Motor neuron (in vitro differentiated cells): ENCODE measurements at regions not wholly inside any gene's neighbourhood (a gene's known extent, or its start where the extent isn't known, plus 50 kb on each side); places are given as distances from the start of the nearest gene placed in this dataset.
A peak's percentile ranks its signal among the peaks of the same experiment; 100 is the strongest.

ENCODE experiments used
- ATAC-seq, 8 experiments: fragments of 200-7000 bp; cut with Tn5 transposase; replicated peaks in 6 of 8; 2 replicates each; pipeline ENCODE4 v1.8.0; 2021; ENCODE audit warnings: mild to moderate bottlenecking in 8 of 8, moderate library complexity in 8 of 8
- H3K27ac ChIP-seq, 2 donors: fragments of 250-450 bp; sonication (Bioruptor Pico); 2 replicates each; pipeline ENCODE4 v1.9.0; 2021; ENCODE audit warnings: antibody characterized with exemption in 2 of 2, mild to moderate bottlenecking in 2 of 2, moderate library complexity in 1 of 2
- H3K4me1 ChIP-seq, 2 donors: fragments of 250-450 bp; sonication (Bioruptor Pico); replicated peaks in 1 of 2; 2 replicates each; pipeline ENCODE4 v1.6.1; 2021; ENCODE audit warnings: antibody characterized with exemption in 2 of 2, mild to moderate bottlenecking in 2 of 2, moderate library complexity in 1 of 2
- H3K4me3 ChIP-seq, 5 donors: fragments of 250-450 bp; sonication (Bioruptor Pico); 2 replicates each; pipeline ENCODE4 v1.9.0; 2021; ENCODE audit warnings: antibody characterized with exemption in 5 of 5, mild to moderate bottlenecking in 5 of 5, moderate library complexity in 4 of 5
- WGBS, 10 experiments: fragments of 450-650 bp; shearing (Covaris generic); methylation state at CpG; one replicate each; pipeline ENCODE4 v1.0.0; 2022; 5-methylcytosine and 5-hydroxymethylcytosine counted together
- in situ Hi-C, 9 experiments: fragments of 400-800 bp; cut with MboI; loops; one replicate each; pipeline ENCODE4 v1.15.0; 2021; ENCODE audit warnings: low sequenced_read_pairs in 9 of 9, low pct_unique_long_range_greater_than_20kb in 2 of 9; ENCODE audit not compliant: unreplicated experiment in 9 of 9

DNA sequence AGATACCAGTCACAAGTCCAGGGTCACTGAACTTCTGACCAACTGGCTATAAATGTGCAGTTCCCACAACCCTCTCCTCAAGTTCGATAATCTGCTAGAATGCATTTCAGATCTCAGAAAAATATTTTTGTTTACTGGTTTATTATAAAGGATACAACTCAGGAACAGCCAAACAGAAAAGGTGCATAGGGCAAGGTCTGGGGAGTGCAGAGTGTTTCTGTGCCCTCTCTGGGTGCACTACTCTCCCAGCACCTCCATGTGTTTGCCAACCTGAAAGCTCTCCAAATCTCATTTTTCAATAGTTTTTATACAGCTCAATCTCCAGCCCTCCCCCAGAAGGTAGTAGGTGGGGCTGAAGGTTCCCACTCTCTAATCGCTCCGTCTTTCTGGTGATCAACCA lies 85.2 kb downstream of the SKA1 start:
- WGBS, 10 experiments: 10 to 93% (median 82%) methylated on average over 2 to 3 of the region's 3 CpGs; no CpG with 5 or more reads in 3 of the 10 experiments
- Histone ChIP-seq H3K4me3 (no peak overlapping the region), H3K27ac (no peak overlapping the region), H3K4me1 (peaks cover 0 to 3% of the 10 kb centered on the region in 2 donors)
- ATAC-seq: no peak
- in situ Hi-C loops: no loop called here

DNA sequence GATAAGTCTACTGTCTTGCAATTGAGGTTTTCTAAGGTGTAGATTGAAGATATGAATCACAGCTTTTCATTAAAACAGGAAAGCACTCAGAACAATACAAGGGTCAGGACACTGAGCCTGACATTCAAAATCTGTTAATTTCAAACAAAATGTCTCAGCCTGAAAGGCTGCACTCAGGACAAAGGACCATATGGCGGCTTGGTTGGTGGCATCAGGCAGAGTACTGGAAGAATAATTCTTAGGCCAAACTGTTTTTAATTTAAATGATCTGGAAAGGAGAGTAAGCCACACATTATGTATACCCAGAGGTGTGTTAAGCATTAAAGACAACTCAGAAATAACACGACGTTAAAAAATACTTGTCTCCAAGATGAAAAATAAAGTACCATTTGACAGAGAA lies 85.9 kb downstream of the SKA1 start:
- WGBS, 10 experiments: 33 to 100% (median 92%) methylated on average over 1 to 3 of the region's 3 CpGs; no CpG with 5 or more reads in 6 of the 10 experiments

DNA sequence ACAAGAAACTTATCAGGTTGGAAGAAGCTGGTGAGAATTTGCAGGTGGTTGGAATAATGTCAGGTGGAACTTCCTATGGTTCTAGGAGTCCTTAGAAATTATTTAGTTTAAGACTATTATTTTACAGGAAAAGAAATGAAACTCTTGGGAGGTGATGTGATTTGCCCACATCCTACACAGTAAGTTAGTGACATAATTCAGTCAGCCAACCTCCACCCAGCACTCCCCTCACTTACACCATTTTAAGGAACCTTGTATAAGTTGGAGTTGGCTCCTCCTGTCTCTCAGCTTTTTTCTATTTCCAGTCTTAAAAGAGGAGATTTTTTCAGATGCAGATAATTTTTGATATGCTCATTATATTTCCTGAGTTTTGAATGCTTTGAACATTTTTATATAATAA lies 86.4 kb downstream of the SKA1 start:
- Histone ChIP-seq H3K4me1 (peaks cover 0 to 3% of the 10 kb centered on the region in 2 donors), H3K4me3 (no peak overlapping the region), H3K27ac (no peak overlapping the region)
- in situ Hi-C loops: no loop called here
- ATAC-seq: no peak

More for the DNA sequence above, 85.9 kb downstream of the SKA1 start:
- H3K4me1 ChIP-seq: peaks cover 0 to 3% of the 10 kb centered on the region in 2 donors
- no peak overlapping the region for H3K27ac ChIP-seq
- no peak overlapping the region for H3K4me3 ChIP-seq
- in situ Hi-C loops: no loop called here
- peak in 2 of 8 experiments; percentile 29 to 50 for ATAC-seq

DNA sequence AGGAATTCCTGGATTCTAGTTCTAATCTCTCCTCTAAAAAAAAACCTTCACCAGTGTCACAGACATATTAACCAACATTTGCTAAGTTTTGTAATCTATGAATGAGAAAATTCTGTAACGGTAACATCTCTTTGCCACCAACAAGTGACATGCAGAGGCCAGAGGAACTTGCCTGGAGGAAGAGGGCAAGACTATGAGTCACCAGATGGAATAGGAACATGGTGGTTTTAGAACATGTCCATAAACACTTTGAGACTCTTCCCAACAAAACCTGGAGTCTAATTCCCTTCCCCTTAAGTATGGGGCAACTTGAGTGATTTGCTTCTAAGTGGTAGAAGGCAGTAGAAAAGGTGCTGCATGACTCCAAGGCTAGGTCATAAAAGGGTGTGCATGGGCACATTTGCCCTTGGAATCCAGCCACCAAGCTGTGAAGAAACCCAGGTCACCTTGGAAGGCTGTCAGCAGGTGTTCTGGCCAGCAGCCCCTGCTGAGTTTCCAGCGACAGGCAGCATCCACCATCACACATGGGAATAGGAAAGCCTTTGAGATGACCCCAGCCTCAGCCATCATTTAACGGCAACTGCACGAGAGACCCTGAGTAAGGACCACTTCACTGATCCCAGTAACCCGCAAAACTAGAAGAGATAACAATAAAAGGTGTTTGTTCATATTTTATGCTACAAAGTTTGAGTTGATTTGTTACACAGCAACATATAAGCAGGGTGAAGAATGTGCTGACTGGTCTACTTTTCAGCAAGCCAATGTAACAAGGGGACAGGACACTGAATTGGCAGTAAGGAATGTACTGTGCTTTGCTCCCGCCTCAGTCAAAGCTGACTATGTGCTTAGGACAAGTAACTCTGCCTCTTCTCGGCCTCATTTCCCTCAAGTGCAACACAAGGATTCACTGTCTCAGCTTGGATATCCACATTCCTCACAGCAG lies 90.6 kb downstream of the SKA1 start:
- WGBS, 10 experiments: 0 to 100% (median 82%) methylated on average over 1 to 7 of the region's 7 CpGs; no CpG with 5 or more reads in 1 of the 10 experiments
- Histone ChIP-seq H3K4me1 (no peaks in the 10 kb centered on the region), H3K4me3 (no peak overlapping the region), H3K27ac (no peak overlapping the region)
- ATAC-seq: no peak
- in situ Hi-C loops: no loop called here

DNA sequence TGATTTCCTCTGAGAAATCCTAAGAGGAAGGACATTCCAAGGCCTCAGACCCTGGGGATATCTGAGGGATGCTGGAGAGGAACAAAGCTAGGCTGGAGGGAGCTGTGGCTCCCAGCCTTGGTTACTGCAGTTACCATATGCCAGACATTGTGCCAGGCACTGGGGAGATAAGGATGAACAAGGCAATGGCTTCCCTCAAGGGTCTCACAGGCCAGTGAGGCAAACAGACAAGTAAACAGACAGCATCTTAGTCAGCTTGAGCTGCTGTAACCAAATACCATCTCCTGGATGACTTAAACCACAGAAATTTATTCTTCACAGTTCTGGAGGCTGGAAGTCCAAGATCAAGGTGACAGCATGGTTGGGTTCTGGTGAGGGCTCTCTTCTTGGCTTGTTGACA lies 91.8 kb downstream of the SKA1 start:
- ATAC-seq: no peak
- H3K4me1 ChIP-seq: no peaks in the 10 kb centered on the region
- in situ Hi-C loops: no loop called here
- no peak overlapping the region for H3K4me3 ChIP-seq
- no peak overlapping the region for H3K27ac ChIP-seq

DNA sequence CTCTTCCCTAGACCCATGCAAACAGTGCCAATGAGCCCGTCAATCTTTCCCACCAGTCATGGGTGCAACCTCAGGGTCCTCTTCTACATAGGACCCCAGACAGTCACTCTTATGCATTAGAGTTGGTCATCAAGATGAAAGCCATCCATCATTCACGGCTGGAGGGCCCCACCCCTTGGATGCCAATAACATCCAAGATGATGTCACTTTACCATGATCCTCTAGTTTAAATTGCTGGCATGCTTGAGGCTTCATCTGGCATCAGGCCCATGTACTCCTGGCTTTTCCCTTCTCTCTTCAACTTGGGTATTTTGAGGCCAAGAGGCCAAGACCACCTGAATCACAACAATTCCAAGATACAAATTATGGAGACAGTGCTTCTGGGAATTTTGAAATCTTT lies 91.1 kb upstream of the MAPK4 start:
- Histone ChIP-seq H3K4me3 (no peak overlapping the region), H3K4me1 (no peaks in the 10 kb centered on the region), H3K27ac (no peak overlapping the region)
- no peak for ATAC-seq
- in situ Hi-C loops: no loop called here
- WGBS, 10 experiments: 0 to 100% (median 86%) methylated on average over 1 of the region's 2 CpGs; no CpG with 5 or more reads in 6 of the 10 experiments

DNA sequence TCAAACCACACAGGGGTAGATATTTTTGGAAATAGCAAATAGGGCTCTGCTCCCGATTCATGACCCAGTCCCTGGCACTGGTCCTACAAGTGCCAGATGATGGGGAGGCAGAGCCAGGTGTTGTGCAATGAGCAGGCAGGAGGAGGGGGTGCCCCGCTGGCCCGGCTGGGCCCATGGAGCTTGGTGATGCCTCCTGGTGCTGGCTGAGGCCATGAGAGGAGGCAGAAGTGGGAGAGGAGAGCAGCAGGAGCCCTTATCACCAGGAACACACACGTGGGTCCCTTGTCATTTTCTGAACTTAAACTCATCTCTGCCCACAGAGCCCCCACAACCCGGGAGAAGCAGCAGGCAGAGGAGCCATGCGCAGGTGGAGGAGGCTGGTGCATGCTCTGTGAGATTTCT lies 90.5 kb upstream of the MAPK4 start:
- no peaks in the 10 kb centered on the region for H3K4me1 ChIP-seq
- in situ Hi-C loops: no loop called here
- H3K27ac ChIP-seq: no peak overlapping the region
- ATAC-seq: no peak
- 0 to 89% (median 82%) methylated on average over 1 to 5 of the region's 6 CpGs; no CpG with 5 or more reads in 5 of the 10 experiments for WGBS, 10 experiments
- H3K4me3 ChIP-seq: no peak overlapping the region

DNA sequence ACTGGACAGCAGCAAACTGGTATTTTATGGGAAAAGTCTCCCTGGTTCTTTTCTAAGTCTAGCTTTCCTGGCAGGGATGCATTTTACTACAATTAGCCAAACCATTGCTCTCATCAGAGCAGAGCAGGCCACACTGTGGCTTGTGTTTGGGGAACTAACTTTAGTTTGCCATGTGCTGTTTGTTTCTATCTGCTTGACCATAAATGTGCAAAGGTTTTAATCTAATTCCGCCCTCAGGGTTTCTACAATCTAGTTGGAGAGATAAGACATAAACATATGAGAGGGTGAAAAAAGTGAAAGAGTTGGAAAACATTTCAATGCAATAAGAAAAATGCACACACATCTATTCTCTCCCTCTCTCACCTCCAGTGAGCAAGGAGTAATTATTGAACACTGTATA lies 86.9 kb upstream of the MAPK4 start:
- ATAC-seq: no peak
- in situ Hi-C loops: no loop called here
- Histone ChIP-seq H3K27ac (no peak overlapping the region), H3K4me3 (no peak overlapping the region), H3K4me1 (no peaks in the 10 kb centered on the region)
- WGBS, 10 experiments: 11 to 100% (median 40%) methylated on average over 1 of the region's 1 CpG; no CpG with 5 or more reads in 5 of the 10 experiments

DNA sequence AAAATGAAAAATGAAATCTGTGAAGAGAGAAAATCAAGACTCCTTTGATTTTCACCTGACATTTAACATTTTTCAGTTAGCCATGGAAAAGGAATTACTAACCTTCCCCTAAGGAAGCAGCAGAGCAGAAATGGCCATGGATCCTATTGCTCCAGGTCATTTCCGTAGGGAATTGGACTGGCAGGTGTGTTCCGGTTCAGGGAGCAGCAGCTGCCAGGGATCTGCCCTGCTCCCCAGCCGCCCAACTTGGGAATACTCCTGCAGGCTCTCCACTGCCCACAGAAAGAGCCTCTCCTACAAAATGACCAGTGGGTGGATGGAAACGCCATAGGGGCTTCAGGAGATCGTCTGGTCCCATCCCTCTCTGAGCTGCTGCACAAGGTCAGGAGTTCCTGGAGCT lies 86.0 kb upstream of the MAPK4 start:
- ATAC-seq: no peak
- no peak overlapping the region for H3K27ac ChIP-seq
- 11 to 90% (median 70%) methylated on average over 1 to 5 of the region's 5 CpGs; no CpG with 5 or more reads in 3 of the 10 experiments for WGBS, 10 experiments
- no peak overlapping the region for H3K4me3 ChIP-seq
- H3K4me1 ChIP-seq: no peaks in the 10 kb centered on the region
- in situ Hi-C loops: no loop called here

DNA sequence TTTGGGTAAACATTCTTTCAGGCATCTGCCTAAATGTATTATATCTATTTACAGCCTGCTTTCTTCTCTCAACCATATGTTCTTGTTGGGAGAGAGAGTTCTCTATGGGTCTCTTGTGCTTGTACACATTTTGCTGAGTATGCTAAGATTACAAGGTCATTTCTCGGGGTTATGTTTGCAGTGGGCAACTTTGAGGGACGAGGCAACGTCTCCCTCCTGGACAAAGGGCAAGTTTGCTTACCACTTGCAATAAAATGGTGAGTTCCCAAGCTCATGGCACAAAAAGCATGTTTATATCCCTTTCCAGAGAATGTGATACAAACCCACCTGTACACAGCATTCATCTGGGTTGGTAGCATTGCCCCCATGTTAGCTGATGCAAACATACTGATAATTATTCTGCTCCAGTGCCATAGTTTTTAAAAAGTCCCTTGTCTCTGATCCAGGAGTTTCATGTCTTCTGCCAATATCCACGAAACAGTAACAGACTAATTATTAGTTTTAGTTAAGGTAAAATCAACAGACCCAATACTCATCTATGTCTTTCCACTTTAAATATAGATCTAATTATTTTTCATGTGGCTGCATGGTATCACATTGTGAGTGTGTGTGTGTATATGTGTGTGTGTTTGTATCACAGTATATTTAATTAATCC lies 84.2 kb upstream of the MAPK4 start:
- in situ Hi-C loops: no loop called here
- ATAC-seq: no peak
- WGBS, 10 experiments: 0 to 100% (median 76%) methylated on average over 1 to 4 of the region's 4 CpGs
- no peaks in the 10 kb centered on the region for H3K4me1 ChIP-seq
- no peak overlapping the region for H3K27ac ChIP-seq
- H3K4me3 ChIP-seq: no peak overlapping the region

DNA sequence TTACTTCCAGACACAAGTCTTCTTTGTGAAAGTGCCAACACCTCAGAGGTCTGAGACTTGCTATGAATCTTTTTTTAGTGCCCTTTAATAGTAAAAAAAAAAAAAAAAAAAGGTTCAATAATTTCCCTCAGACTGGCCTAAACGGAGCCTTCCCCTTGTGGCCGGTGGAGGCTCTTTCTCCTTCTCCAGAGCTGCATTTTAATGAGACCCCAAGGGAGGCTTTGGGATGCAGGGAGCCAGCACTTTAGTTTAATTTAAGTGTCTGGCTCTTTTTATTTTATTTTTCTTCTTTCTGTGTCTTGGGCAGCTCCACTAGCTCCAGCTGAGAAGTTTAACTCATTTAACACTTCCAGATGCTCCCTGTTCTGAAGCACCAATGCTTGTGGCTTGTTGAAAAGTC lies 67.8 kb upstream of the MAPK4 start:
- Histone ChIP-seq H3K27ac (no peak overlapping the region), H3K4me1 (no peaks in the 10 kb centered on the region), H3K4me3 (no peak overlapping the region)
- 0 to 70% (median 4%) methylated on average over 1 to 2 of the region's 2 CpGs; no CpG with 5 or more reads in 6 of the 10 experiments for WGBS, 10 experiments
- in situ Hi-C loops: no loop called here
- ATAC-seq: no peak

DNA sequence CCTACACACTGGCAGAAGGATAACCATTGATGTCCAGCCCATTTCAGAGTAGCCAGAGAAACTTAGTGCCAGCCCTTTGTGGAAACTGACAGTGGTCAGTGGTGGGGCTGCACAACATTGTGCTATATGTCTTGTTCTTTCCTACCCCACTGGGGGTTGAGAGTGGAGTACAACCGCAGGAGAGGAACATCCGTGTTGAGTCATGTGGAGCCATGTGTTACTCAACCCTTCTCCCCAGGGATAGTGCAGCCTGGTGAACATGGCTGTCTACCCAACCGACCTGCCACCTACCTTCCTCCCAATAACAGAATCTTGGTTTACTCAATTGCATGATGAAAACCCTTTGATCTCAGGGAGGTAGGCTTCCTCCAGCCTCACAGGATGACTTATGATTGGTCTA lies 65.3 kb upstream of the MAPK4 start:
- 20 to 87% (median 72%) methylated on average over 1 to 3 of the region's 3 CpGs; no CpG with 5 or more reads in 6 of the 10 experiments for WGBS, 10 experiments
- in situ Hi-C loops: no loop called here
- H3K4me3 ChIP-seq: no peak overlapping the region
- no peaks in the 10 kb centered on the region for H3K4me1 ChIP-seq
- ATAC-seq: no peak
- no peak overlapping the region for H3K27ac ChIP-seq

DNA sequence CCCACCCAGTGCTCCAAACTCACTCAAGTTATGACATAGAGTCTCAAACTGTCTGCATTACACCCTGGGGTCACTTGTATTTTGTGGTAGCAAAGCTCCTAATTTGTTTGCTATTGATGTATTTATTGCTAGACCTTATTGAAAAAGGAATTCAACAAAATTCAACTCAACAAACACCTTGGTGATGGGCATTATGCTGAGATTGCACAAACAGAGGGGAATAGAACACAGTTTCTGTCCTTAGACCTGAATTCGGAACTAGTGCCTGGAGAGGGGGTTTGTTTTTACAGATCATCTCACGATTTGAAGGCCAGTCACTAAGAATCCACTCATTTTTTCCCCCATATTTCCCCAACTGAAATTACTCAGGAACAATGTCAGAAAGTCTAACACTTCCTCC lies 53.5 kb upstream of the MAPK4 start:
- in situ Hi-C loops: loop anchor here in 4 of 9 experiments (25.0 kb wide), 1 partner anchor 281 kb away; no protein-coding TSS in a partner anchor
- Histone ChIP-seq H3K4me3 (no peak overlapping the region), H3K27ac (no peak overlapping the region), H3K4me1 (peaks cover 0 to 4% of the 10 kb centered on the region in 2 donors)
- no peak for ATAC-seq
- WGBS, 10 experiments: 0 to 88% (median 79%) methylated on average over 1 to 2 of the region's 2 CpGs; no CpG with 5 or more reads in 2 of the 10 experiments
